ENCODE measurements at regions not wholly inside any gene's neighbourhood (a gene's known extent, or its start where the extent isn't known, plus 50 kb on each side); places are given as distances from the start of the nearest gene placed in this dataset.

DNA sequence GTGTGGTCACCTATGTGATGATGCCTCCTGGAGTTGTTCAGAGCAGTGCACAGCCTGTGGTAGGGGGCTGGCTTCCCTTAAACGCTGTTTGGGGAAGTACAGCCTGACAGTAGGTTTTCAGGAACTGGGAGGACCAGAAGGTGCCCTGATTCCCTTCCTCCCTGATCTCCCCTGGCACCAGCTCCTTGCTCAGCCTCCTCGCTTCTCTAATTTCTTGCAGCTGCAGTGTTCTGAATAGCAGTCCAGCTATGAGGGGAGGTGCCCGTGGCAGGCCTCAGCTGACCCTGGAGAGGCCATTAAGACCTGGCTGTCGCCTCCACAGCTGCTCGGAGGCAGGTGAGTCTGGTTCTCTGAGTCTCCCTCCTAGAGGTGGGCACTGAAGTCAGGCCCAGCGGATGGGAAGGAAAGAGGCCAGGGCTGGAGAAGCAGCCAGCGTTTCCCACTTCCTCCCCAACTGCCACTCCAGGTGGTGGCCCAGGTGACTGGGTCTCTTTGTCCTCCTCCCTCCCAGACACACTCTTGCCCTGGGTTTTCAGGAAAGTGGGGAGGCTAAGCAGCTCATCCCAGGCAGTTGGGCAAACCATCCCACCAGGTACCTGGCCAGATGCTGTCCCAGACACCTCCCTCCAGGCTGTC is 52.0 kb upstream of the RPL11 start:
- TF ChIP-seq, protein P1, sequence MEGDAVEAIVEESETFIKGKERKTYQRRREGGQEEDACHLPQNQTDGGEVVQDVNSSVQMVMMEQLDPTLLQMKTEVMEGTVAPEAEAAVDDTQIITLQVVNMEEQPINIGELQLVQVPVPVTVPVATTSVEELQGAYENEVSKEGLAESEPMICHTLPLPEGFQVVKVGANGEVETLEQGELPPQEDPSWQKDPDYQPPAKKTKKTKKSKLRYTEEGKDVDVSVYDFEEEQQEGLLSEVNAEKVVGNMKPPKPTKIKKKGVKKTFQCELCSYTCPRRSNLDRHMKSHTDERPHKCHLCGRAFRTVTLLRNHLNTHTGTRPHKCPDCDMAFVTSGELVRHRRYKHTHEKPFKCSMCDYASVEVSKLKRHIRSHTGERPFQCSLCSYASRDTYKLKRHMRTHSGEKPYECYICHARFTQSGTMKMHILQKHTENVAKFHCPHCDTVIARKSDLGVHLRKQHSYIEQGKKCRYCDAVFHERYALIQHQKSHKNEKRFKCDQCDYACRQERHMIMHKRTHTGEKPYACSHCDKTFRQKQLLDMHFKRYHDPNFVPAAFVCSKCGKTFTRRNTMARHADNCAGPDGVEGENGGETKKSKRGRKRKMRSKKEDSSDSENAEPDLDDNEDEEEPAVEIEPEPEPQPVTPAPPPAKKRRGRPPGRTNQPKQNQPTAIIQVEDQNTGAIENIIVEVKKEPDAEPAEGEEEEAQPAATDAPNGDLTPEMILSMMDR (IDR thresholded peaks at IDR 0.05; ENCODE audit: low read length), result no peak
- TF ChIP-seq EZH2 (optimal IDR thresholded peaks at IDR 0.05; ENCODE audit: low read depth, low read length), result no peak

Measured in MM.1S (cell line).